Kidney (tissue), 13 donors: ENCODE measurements at regions not wholly inside any gene's neighbourhood (a gene's known extent, or its start where the extent isn't known, plus 50 kb on each side); places are given as distances from the start of the nearest gene placed in this dataset.

ENCODE experiments used
- DNase-seq, 5 donors: peaks; one replicate each; pipeline ENCODE4 v3.0.0-alpha.2; 2013 to 2020
- FAIRE-seq: peaks from 2 replicates; lab custom pipeline; 2012; peaks lifted over from hg19 to GRCh38; lab: Jason Lieb, UNC
- H3K27ac ChIP-seq, 2 donors: one replicate each; pipeline ENCODE4 v1.7.0; 2013; ENCODE audit warnings: low read depth in 2 of 2, low read length in 2 of 2, inconsistent platforms in 1 of 2
- H3K27me3 ChIP-seq: one replicate; pipeline ENCODE4 v1.7.1; 2013; ENCODE audit warnings: low read length, inconsistent platforms; ENCODE audit not compliant: control insufficient read depth, insufficient read depth
- H3K36me3 ChIP-seq, 3 donors: one replicate each; pipeline versions ENCODE4 v1.7.0 to v1.7.1; 2013; ENCODE audit warnings: low read length in 3 of 3, control low read depth in 1 of 3, inconsistent platforms in 1 of 3; ENCODE audit not compliant: insufficient read depth in 3 of 3, control insufficient read depth in 2 of 3
- H3K4me1 ChIP-seq, 3 donors: one replicate each; pipeline versions ENCODE4 v1.7.0 to v1.7.1; 2013; ENCODE audit warnings: low read length in 3 of 3, inconsistent platforms in 1 of 3, low read depth in 1 of 3; ENCODE audit not compliant: control insufficient read depth in 2 of 3, insufficient read depth in 2 of 3
- H3K4me3 ChIP-seq, 3 donors: one replicate each; pipeline versions ENCODE4 v1.7.0 to v1.8.1; 2013; ENCODE audit warnings: low read length in 3 of 3, control low read depth in 1 of 3, inconsistent platforms in 1 of 3
- H3K9ac ChIP-seq, 3 donors: one replicate each; pipeline versions ENCODE4 v1.7.0 to v1.7.1; 2013; ENCODE audit warnings: low read length in 3 of 3, control low read depth in 1 of 3, inconsistent platforms in 1 of 3
- H3K9me3 ChIP-seq, 3 donors: one replicate each; pipeline versions ENCODE4 v1.7.0 to v1.7.1; 2013; ENCODE audit warnings: low read length in 3 of 3, control low read depth in 1 of 3, inconsistent platforms in 1 of 3; ENCODE audit not compliant: control insufficient read depth in 2 of 3, insufficient read depth in 1 of 3
- intact Hi-C: fragments of 100-400 bp; cut with DNase I; formaldehyde crosslinking; loops from one replicate; pipeline ENCODE4 v1.11.1; 2022
- TF ChIP-seq, protein P1 (sequence below): IDR thresholded peaks from 3 replicates; pipeline ENCODE4 v1.5.1; 2012; ENCODE audit warnings: mild to moderate bottlenecking, moderate library complexity, borderline replicate concordance; ENCODE audit not compliant: insufficient read depth; ENCODE audit errors: extremely low read depth
- donor health status: control.
- donor health status: control.
- donor health status: control.
- donor health status: control.
- donor health status: control.
- donor health status: DM: yes; HTN: yes; CAD: no.
- donor health status: Normal renal cell carcinoma (clear cell type).

DNA sequence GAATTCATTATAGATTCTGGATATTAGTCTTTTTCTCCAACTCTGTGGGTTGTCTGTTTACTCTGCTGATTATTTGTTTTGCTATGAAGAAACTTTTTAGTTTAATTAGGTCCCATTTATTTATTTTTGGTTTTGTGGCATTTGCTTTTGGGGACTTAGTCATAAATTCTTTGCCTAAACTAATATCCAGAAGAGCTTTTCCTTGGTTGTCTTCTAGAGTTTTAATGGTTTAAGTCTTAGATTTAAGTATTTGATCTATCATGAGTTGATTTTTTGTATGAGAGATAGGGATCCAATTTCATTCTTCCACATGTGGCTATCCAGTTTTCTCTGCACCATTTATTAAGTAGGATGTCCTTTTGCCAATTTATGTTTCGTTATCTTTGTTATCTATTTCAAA is 683.4 kb upstream of the FBXO33 start:
- H3K27ac ChIP-seq = no peak overlapping the region
- peaks cover 0 to 5% (median 0%) of the 10 kb centered on the region in 3 donors for H3K4me1 ChIP-seq
- no peak for DNase-seq
- no peak overlapping the region for H3K9ac ChIP-seq
- no peaks in the 10 kb centered on the region for H3K27me3 ChIP-seq
- H3K9me3 ChIP-seq = no peaks in the 10 kb centered on the region
- TF ChIP-seq, protein P1, sequence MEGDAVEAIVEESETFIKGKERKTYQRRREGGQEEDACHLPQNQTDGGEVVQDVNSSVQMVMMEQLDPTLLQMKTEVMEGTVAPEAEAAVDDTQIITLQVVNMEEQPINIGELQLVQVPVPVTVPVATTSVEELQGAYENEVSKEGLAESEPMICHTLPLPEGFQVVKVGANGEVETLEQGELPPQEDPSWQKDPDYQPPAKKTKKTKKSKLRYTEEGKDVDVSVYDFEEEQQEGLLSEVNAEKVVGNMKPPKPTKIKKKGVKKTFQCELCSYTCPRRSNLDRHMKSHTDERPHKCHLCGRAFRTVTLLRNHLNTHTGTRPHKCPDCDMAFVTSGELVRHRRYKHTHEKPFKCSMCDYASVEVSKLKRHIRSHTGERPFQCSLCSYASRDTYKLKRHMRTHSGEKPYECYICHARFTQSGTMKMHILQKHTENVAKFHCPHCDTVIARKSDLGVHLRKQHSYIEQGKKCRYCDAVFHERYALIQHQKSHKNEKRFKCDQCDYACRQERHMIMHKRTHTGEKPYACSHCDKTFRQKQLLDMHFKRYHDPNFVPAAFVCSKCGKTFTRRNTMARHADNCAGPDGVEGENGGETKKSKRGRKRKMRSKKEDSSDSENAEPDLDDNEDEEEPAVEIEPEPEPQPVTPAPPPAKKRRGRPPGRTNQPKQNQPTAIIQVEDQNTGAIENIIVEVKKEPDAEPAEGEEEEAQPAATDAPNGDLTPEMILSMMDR = no peak
- H3K36me3 ChIP-seq = no peaks in the 10 kb centered on the region
- H3K4me3 ChIP-seq = no peak overlapping the region
- intact Hi-C loops = no loop called here
- FAIRE-seq = no peak

DNA sequence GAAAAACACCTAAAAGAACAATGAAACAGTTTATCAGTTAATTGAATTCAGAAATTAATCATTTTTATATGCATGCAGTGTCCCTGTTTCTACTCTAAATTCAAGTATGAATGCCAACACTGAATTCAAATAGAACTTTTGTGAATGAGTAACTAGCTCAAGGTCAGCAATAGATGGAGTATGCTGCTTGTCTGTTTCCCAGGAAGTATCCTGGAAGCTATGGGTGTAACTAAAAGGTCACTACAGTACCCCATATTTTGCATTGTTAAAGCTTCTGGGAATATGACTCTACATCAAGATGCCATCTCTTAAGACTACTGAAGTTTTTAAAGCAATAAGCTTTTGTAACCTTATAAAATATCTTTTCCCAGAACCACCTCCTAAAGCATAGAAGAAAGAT is 681.4 kb upstream of the FBXO33 start:
- intact Hi-C loops = no loop called here
- DNase-seq (no peak), FAIRE-seq (no peak)
- TF ChIP-seq, protein P1 = no peak
- H3K4me1 ChIP-seq = peaks cover 0 to 5% (median 0%) of the 10 kb centered on the region in 3 donors
- H3K9me3 ChIP-seq = no peaks in the 10 kb centered on the region
- no peak overlapping the region for H3K27ac ChIP-seq
- H3K9ac ChIP-seq = no peak overlapping the region
- no peak overlapping the region for H3K4me3 ChIP-seq
- H3K27me3 ChIP-seq = no peaks in the 10 kb centered on the region
- no peaks in the 10 kb centered on the region for H3K36me3 ChIP-seq

- no peaks in the 10 kb centered on the region for H3K27me3 ChIP-seq
- intact Hi-C loops = no loop called here
- no peak overlapping the region for H3K9ac ChIP-seq
- H3K9me3 ChIP-seq = peaks cover 0 to 3% (median 0%) of the 10 kb centered on the region in 3 donors
- no peak overlapping the region for H3K4me3 ChIP-seq
- no peaks in the 10 kb centered on the region for H3K4me1 ChIP-seq
- DNase-seq (no peak), FAIRE-seq (no peak)
- H3K36me3 ChIP-seq = no peaks in the 10 kb centered on the region
- TF ChIP-seq, protein P1 = no peak
- H3K27ac ChIP-seq = no peak overlapping the region
Measured at GRCh38 chr14:40100544-40101196, 668.4 kb upstream of the FBXO33 start.

DNA sequence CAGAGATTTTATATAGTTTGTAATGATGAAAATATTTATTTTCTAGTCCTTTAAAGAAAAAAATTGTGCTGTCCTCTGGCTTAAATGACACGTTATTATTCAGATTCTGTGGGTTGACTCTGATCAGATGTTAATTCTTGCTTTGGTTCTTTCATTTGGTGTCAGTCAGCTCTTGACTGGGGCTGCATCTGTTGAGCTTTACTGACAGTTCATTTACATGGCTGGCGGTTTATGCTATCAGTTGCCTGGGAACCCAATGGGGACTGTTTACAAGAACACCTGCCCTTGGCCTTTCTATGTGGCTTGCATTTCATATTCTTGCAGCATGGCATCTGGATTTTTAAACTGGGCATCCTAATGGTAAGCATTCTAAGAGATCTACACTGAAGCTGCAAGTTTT is 667.1 kb upstream of the FBXO33 start:
- DNase-seq (no peak), FAIRE-seq (no peak)
- intact Hi-C loops = no loop called here
- H3K4me1 ChIP-seq = no peaks in the 10 kb centered on the region
- no peak overlapping the region for H3K27ac ChIP-seq
- no peaks in the 10 kb centered on the region for H3K27me3 ChIP-seq
- no peak overlapping the region for H3K4me3 ChIP-seq
- TF ChIP-seq, protein P1 = no peak
- no peaks in the 10 kb centered on the region for H3K36me3 ChIP-seq
- H3K9ac ChIP-seq = no peak overlapping the region
- peaks cover 0 to 3% (median 0%) of the 10 kb centered on the region in 3 donors for H3K9me3 ChIP-seq
